ENCODE measurements at regions not wholly inside any gene's neighbourhood (a gene's known extent, or its start where the extent isn't known, plus 50 kb on each side); places are given as distances from the start of the nearest gene placed in this dataset.
"Not testable (repeated sequence)": the region's sequence is repeated elsewhere in the genome, so short reads cannot be mapped to it uniquely, and the experiment has no call there.

- Histone ChIP-seq H3K36me3 (ENCODE audit: control insufficient read depth, insufficient read depth, low read length) (no peaks in the 10 kb centered on the region), H3K27me3 (ENCODE audit: control insufficient read depth, insufficient read depth, low read length) (no peaks in the 10 kb centered on the region), H3K4me3 (ENCODE audit: low read depth, low read length) (no peak overlapping the region)
- ChIA-PET CTCF (no interaction called here), POLR2A (no interaction called here)
- no peak for DNase-seq (ENCODE audit: low read depth)
- no peak for TF ChIP-seq CTCF (IDR thresholded peaks at IDR 0.05; ENCODE audit: insufficient read depth, low read depth, low read length)
These were observed 1526.3 kb downstream of the BRD1 start for GRCh38 chr22:48301421-48301820.

- ChIA-PET POLR2A (no interaction called here), CTCF (no interaction called here)
These were observed 1526.8 kb downstream of the BRD1 start for GRCh38 chr22:48300877-48301276.

GRCh38 chr22:48299801-48300200 lies 1527.9 kb downstream of the BRD1 start:
- POLR2A ChIA-PET, result no interaction called here
- Histone ChIP-seq H3K27me3 (ENCODE audit: control insufficient read depth, insufficient read depth, low read length) (no peaks in the 10 kb centered on the region), H3K36me3 (ENCODE audit: control insufficient read depth, insufficient read depth, low read length) (no peaks in the 10 kb centered on the region), H3K4me3 (ENCODE audit: low read depth, low read length) (no peak overlapping the region)
- CTCF ChIA-PET, result no interaction called here
- DNase-seq (ENCODE audit: low read depth), result no peak
- TF ChIP-seq CTCF (IDR thresholded peaks at IDR 0.05; ENCODE audit: insufficient read depth, low read depth, low read length), result no peak

More at GRCh38 chr22:48300877-48301276, 1526.8 kb downstream of the BRD1 start:
- no peak for DNase-seq (ENCODE audit: low read depth)
- TF ChIP-seq CTCF (IDR thresholded peaks at IDR 0.05; ENCODE audit: insufficient read depth, low read depth, low read length), result no peak
- Histone ChIP-seq H3K36me3 (ENCODE audit: control insufficient read depth, insufficient read depth, low read length) (no peaks in the 10 kb centered on the region), H3K27me3 (ENCODE audit: control insufficient read depth, insufficient read depth, low read length) (no peaks in the 10 kb centered on the region), H3K4me3 (ENCODE audit: low read depth, low read length) (no peak overlapping the region)

- Histone ChIP-seq H3K36me3 (ENCODE audit: control insufficient read depth, insufficient read depth, low read length) (no peaks in the 10 kb centered on the region), H3K4me3 (ENCODE audit: low read depth, low read length) (no peak overlapping the region), H3K27me3 (ENCODE audit: control insufficient read depth, insufficient read depth, low read length) (no peaks in the 10 kb centered on the region)
- no peak for DNase-seq (ENCODE audit: low read depth)
- ChIA-PET CTCF (no interaction called here), POLR2A (no interaction called here)
- TF ChIP-seq CTCF (IDR thresholded peaks at IDR 0.05; ENCODE audit: insufficient read depth, low read depth, low read length), result no peak
These were observed 1528.5 kb downstream of the BRD1 start for GRCh38 chr22:48299124-48299523.

- no peak for TF ChIP-seq CTCF (IDR thresholded peaks at IDR 0.05; ENCODE audit: insufficient read depth, low read depth, low read length)
- no peaks in the 10 kb centered on the region for H3K36me3 ChIP-seq (ENCODE audit: control insufficient read depth, insufficient read depth, low read length)
- CTCF ChIA-PET, result no interaction called here
- POLR2A ChIA-PET, result no interaction called here
- H3K27me3 ChIP-seq (ENCODE audit: control insufficient read depth, insufficient read depth, low read length), result no peaks in the 10 kb centered on the region
- DNase-seq (ENCODE audit: low read depth), result no peak
- H3K4me3 ChIP-seq (ENCODE audit: low read depth, low read length), result no peak overlapping the region
These were observed 1530.4 kb downstream of the BRD1 start for GRCh38 chr22:48297296-48297695.

- H3K27me3 ChIP-seq (ENCODE audit: control insufficient read depth, insufficient read depth, low read length); CTCF ChIA-PET; POLR2A ChIA-PET: not testable (repeated sequence)
These were observed 1527.5 kb downstream of the TBC1D22A start for GRCh38 chr22:48289954-48290353.

More at GRCh38 chr22:48289954-48290353, 1527.5 kb downstream of the TBC1D22A start:
- not testable (repeated sequence) for DNase-seq (ENCODE audit: low read depth); H3K4me3 ChIP-seq (ENCODE audit: low read depth, low read length); H3K36me3 ChIP-seq (ENCODE audit: control insufficient read depth, insufficient read depth, low read length)

All from BJ (cell line).